ENCODE measurements at regions not wholly inside any gene's neighbourhood (a gene's known extent, or its start where the extent isn't known, plus 50 kb on each side); places are given as distances from the start of the nearest gene placed in this dataset.

DNA sequence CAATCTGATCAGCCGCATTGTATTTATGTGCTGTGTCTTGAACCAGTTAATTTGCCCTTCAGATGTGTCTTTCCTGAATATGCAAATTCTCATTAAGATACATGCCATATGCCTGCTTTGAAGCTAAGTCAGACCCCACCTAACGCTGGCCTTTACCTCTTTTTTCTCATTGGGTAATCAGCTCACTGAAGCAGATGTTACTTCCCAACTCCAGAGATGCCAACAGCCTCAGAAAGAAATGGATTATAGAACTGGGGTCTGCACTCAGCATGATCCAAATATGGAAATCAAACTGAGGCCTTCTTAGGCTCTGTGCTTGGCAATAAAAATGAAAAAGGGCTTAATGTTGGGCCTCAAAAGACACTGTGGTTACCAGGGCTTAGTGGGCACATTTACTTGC is 113.9 kb downstream of the FZD1 start:
- TF ChIP-seq CTCF (IDR thresholded peaks at IDR 0.05) = no peak
- TF ChIP-seq, protein P1, sequence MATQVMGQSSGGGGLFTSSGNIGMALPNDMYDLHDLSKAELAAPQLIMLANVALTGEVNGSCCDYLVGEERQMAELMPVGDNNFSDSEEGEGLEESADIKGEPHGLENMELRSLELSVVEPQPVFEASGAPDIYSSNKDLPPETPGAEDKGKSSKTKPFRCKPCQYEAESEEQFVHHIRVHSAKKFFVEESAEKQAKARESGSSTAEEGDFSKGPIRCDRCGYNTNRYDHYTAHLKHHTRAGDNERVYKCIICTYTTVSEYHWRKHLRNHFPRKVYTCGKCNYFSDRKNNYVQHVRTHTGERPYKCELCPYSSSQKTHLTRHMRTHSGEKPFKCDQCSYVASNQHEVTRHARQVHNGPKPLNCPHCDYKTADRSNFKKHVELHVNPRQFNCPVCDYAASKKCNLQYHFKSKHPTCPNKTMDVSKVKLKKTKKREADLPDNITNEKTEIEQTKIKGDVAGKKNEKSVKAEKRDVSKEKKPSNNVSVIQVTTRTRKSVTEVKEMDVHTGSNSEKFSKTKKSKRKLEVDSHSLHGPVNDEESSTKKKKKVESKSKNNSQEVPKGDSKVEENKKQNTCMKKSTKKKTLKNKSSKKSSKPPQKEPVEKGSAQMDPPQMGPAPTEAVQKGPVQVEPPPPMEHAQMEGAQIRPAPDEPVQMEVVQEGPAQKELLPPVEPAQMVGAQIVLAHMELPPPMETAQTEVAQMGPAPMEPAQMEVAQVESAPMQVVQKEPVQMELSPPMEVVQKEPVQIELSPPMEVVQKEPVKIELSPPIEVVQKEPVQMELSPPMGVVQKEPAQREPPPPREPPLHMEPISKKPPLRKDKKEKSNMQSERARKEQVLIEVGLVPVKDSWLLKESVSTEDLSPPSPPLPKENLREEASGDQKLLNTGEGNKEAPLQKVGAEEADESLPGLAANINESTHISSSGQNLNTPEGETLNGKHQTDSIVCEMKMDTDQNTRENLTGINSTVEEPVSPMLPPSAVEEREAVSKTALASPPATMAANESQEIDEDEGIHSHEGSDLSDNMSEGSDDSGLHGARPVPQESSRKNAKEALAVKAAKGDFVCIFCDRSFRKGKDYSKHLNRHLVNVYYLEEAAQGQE (IDR thresholded peaks at IDR 0.05; ENCODE audit: insufficient read depth in 1 of 2, low read depth in 2 of 2, low read length in 1 of 2) = no peak

Data from Panc1 (cell line).